ENCODE measurements at regions not wholly inside any gene's neighbourhood (a gene's known extent, or its start where the extent isn't known, plus 50 kb on each side); places are given as distances from the start of the nearest gene placed in this dataset.

- TF ChIP-seq E2F6 (IDR thresholded peaks at IDR 0.05) (no peak), RBBP5 (IDR thresholded peaks at IDR 0.05; ENCODE audit: borderline replicate concordance, low read depth, low read length) (no peak), TBP (IDR thresholded peaks at IDR 0.05; ENCODE audit: low read depth, low read length) (no peak), EZH2 (IDR thresholded peaks at IDR 0.05; ENCODE audit: low read depth, low read length, severe bottlenecking) (no peak)
These were observed 292.6 kb upstream of the TAS2R1 start (continued) for GRCh38 chr5:9922719-9923118.
